ENCODE measurements at regions not wholly inside any gene's neighbourhood (a gene's known extent, or its start where the extent isn't known, plus 50 kb on each side); places are given as distances from the start of the nearest gene placed in this dataset.
A peak's percentile ranks its signal among the peaks of the same experiment; 100 is the strongest.

DNA sequence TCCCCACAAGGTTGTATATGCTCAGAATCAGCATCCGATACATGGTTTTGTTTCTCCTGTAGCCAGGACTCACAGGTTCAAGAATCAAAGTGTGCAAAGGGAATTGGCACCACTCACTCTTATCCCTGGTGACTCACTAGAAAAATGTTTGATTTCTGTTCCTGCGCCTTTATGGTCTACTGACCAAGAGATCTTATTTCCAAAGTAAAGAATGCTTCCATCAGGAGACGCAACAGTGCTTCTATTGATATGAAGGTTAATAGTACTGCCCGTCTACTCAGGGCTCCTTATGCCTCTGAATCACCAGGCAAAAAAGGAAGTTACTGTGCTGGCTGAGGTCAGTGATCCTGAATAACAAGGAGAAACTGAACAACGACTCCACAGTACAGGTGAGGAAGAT, 1392.0 kb upstream of the PRMT6 start:
- DNase-seq (no peak), ATAC-seq (no peak)
- Histone ChIP-seq H3K4me3 (no peak overlapping the region), H3K36me3 (no peaks in the 10 kb centered on the region), H3K27me3 (no peaks in the 10 kb centered on the region), H3K27ac (no peak overlapping the region), H3K4me1 (no peaks in the 10 kb centered on the region), H3K9me3 (no peaks in the 10 kb centered on the region)
- TF ChIP-seq, protein P1, sequence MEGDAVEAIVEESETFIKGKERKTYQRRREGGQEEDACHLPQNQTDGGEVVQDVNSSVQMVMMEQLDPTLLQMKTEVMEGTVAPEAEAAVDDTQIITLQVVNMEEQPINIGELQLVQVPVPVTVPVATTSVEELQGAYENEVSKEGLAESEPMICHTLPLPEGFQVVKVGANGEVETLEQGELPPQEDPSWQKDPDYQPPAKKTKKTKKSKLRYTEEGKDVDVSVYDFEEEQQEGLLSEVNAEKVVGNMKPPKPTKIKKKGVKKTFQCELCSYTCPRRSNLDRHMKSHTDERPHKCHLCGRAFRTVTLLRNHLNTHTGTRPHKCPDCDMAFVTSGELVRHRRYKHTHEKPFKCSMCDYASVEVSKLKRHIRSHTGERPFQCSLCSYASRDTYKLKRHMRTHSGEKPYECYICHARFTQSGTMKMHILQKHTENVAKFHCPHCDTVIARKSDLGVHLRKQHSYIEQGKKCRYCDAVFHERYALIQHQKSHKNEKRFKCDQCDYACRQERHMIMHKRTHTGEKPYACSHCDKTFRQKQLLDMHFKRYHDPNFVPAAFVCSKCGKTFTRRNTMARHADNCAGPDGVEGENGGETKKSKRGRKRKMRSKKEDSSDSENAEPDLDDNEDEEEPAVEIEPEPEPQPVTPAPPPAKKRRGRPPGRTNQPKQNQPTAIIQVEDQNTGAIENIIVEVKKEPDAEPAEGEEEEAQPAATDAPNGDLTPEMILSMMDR (IDR thresholded peaks at IDR 0.05) = no peak
- intact Hi-C loops (cut with DNase I) = no loop called here

DNA sequence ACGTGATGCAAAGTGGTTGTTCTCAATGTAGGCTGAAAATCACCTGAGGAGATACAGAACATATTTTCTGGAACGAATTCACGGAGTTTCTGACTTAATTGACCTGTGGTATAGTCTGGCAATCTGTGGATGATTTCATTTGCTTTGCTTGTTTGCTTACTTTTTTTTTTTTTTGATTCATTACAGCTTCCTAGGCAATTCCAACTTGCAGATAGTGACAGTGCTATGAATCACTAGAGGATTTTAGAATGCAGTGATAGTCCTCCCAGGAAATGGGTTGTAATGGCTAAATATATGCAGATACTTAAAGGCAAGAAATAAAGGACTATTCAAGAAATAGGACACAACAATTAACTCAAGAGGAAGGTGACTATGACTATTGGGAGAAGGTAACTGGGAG, 1378.1 kb upstream of the PRMT6 start:
- H3K27ac ChIP-seq = no peak overlapping the region
- no peak overlapping the region for H3K4me3 ChIP-seq
- H3K27me3 ChIP-seq = no peaks in the 10 kb centered on the region
- ATAC-seq (no peak), DNase-seq (no peak)
- TF ChIP-seq, protein P1 (IDR thresholded peaks at IDR 0.05) = no peak
- intact Hi-C loops (cut with DNase I) = no loop called here
- no peaks in the 10 kb centered on the region for H3K36me3 ChIP-seq
- H3K4me1 ChIP-seq = no peaks in the 10 kb centered on the region
- H3K9me3 ChIP-seq = no peaks in the 10 kb centered on the region

DNA sequence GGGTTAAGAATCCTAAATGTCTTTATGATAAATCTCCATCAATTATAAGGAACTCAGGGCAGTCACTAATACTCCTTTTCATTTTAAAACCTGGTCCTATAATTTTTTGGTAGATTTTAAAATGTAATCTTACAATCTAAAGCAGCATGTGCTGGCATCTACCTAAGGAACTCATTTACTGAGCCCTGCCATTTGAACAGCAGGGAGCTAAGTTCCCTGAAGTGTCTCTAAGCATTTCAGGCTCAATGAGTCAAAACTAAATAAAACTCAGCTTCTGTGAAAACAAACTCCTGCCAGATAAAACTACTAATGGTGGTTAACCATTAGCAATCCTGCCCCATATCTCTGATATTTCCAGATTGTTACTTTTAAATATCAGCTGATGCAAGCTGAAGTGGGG, 1371.8 kb upstream of the PRMT6 start:
- Histone ChIP-seq H3K4me1 (no peaks in the 10 kb centered on the region), H3K27ac (no peak overlapping the region), H3K27me3 (no peaks in the 10 kb centered on the region), H3K9me3 (no peaks in the 10 kb centered on the region), H3K4me3 (no peak overlapping the region), H3K36me3 (no peaks in the 10 kb centered on the region)
- TF ChIP-seq, protein P1 (IDR thresholded peaks at IDR 0.05) = no peak
- ATAC-seq (no peak), DNase-seq (no peak)
- intact Hi-C loops (cut with DNase I) = no loop called here

DNA sequence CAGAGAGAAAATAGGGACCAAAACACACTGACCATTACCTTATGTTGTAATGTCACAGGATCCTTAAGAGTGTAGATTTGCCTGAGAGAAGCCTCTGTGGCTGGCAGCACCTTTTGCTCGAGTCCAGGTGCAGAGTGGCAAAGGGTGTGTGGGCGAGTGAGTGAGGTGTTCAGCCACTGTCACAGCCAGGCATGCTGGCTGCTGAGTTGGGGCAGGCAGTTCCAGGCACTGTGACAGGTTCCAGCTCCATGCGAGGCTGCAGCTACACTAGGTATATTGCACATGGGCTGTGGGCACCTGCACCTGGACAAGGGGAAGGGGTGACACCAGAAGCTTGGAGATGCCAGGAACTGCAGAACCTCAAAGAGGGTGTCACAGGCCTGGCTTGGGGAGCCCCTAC, 1370.4 kb upstream of the PRMT6 start:
- H3K9me3 ChIP-seq = no peaks in the 10 kb centered on the region
- ATAC-seq = peak; percentile 27
- no peaks in the 10 kb centered on the region for H3K27me3 ChIP-seq
- H3K27ac ChIP-seq = no peak overlapping the region
- no peaks in the 10 kb centered on the region for H3K36me3 ChIP-seq
- TF ChIP-seq, protein P1 (IDR thresholded peaks at IDR 0.05) = no peak
- intact Hi-C loops (cut with DNase I) = no loop called here
- H3K4me1 ChIP-seq = no peaks in the 10 kb centered on the region
- no peak overlapping the region for H3K4me3 ChIP-seq
- no peak for DNase-seq

DNA sequence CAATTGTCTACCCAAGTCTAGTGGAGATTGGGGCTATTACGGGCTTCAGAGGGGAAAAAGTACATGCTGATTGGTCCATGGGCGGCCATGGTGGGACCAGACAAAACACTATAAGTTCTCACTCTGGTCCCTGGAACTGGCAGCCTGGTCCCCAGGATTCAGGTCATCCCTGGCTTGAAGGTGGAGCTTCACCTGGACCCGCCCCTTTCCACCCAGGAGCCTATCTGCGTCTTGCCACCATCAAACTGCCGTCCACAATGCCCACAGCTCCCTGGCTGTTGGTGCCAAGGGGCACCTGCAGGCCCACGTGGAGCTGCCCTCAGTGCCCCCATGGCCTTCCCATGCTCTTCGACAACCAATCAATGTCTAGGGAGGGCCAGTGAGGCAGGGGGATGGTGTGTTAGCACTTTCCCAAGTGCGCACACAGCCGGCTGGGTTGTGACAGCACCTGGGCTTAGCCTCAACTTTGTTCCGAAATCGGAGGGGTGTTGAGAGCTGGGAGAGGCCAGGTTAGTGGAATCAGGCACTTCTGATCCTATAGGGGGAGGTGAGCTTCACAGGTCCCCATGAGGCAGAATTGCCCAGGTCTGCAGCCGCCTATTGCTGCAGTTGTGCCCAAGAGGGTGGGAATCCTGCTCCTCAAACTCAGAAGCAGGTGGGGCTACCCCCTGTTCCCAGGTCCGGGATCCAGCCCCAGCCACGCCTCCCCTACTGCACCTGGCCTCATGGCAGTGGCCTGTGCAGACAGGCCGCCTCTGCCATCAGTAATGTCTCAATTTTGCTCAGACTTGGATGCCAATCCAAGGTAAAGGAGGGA, 1369.4 kb upstream of the PRMT6 start:
- ATAC-seq = no peak
- TF ChIP-seq, protein P1 (IDR thresholded peaks at IDR 0.05) = no peak
- intact Hi-C loops (cut with DNase I) = no loop called here

More for the DNA sequence above, 1369.4 kb upstream of the PRMT6 start:
- H3K27me3 ChIP-seq = no peaks in the 10 kb centered on the region
- H3K9me3 ChIP-seq = no peaks in the 10 kb centered on the region
- H3K4me3 ChIP-seq = no peak overlapping the region
- no peak overlapping the region for H3K27ac ChIP-seq
- H3K4me1 ChIP-seq = no peaks in the 10 kb centered on the region
- no peaks in the 10 kb centered on the region for H3K36me3 ChIP-seq
- no peak for DNase-seq

Data from upper lobe of right lung (tissue), 1 donor.